NCI-H748 (cell line): ENCODE measurements at regions not wholly inside any gene's neighbourhood (a gene's known extent, or its start where the extent isn't known, plus 50 kb on each side); places are given as distances from the start of the nearest gene placed in this dataset.
A peak's percentile ranks its signal among the peaks of the same experiment; 100 is the strongest.
"Not testable (repeated sequence)": the region's sequence is repeated elsewhere in the genome, so short reads cannot be mapped to it uniquely, and the experiment has no call there.

ENCODE experiments used
- DNase-seq: peaks from one replicate; lab custom pipeline; 2025; ENCODE audit not compliant: unreplicated experiment; lab: John Stamatoyannopoulos, UW

DNA sequence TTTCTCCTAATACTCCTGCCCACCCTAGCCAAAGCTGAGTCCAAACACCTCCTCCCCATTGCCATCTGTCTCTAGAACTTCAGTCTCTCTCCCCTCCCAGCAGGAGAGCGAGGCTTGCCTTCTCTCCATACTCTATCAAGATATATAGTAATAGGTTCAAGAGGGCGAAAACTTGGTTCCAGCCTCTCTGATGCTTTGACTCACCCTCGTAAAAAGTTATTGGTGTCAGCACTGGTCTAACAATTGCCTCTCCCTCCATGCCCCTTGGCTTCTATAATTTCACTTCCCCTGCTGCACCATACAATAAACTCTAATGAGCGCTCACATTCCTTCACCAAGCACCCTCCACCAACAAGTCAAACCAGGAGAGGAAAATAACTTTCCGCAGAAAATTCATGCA lies 797.3 kb downstream of the BCL11A start:
- DNase-seq, result no peak

DNA sequence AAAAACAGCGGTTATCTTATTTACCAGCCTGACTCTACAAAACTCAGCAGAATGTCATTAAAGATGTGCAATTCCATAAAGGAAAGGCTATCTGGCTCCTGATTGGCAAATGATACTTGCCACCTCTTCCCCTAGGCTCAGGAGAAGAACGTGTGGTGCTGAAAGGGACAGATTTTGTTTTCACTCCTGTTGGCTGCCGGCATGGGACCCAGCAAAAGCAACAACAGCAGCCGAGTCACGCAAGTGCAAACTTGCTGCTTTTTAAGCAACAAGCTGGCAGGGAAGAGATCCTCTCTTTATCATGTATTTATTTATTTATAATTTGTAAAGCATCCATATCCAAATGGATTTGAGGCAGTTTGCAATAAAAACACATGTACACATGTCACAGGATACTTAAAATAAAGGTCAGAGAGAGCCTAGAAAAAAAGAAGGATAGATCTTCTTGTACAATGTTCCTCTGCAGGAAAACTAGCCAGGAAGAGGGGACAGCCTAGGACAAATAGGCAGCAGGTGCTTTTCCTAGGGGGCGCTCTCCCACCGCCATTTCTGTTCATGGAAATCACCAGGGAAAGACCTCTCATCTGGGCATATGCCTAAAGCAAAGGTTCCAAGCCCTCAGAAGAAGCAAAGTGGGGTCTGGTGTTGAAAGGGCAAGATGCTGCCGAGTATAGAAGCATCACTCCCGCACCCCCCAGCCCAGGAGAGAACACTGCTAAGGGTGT lies 799.3 kb downstream of the BCL11A start:
- DNase-seq, result peak; percentile 33

DNA sequence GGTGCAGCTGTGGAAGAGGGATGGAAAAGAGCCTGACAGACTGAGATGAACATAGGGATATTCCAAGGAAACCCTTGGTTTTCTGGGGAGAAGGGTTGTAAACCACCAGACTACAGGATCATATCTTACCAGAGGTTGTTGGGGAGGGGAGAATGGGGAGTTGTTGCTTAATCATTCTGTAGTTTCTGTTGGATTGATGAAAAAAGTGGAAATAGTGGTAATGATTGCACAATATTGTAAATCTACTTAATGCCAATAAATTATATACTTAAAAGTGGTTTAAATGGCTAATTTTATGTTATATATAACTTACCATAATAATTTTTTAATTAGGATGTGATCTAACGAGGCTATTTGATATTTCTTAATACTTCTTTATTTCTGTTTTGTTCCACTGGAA lies 800.9 kb downstream of the BCL11A start:
- no peak for DNase-seq

DNA sequence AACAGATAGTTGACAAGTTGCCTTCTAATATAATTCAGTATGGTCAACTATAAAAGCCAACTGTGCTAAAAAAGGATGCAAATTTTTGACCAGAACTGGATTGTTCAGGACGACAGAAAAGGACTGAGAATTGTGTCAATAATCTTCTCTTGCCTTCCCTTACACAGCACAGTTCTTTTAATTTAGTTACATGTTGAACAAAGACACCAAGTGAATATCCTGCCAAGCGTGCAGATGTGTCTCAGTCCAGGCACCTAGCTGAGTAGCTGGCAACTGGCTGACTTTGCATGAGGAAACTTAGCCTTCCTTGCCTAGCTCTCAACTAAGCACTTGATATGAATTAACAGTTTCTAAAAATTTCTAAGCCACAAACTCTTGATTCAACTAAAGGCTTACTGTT lies 801.4 kb downstream of the BCL11A start:
- DNase-seq, result no peak

DNA sequence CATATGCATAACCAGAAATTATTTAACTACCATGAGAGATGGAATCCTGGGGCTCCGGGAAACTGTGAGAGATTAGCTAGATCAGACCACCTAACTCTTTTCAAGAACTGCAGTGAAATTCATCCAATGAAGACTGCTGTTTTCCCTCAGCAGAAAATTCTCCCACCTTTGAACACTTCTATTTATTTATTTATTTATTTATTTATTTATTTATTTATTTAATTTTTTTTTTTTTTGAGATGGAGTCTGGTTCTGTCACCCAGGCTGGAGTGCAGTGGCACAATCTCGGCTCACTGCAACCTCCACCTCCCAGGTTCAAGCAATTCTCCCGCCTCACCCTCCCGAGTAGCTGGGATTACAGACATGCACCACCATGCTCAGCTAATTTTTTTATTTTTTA lies 802.2 kb downstream of the BCL11A start:
- not testable (repeated sequence) for DNase-seq

DNA sequence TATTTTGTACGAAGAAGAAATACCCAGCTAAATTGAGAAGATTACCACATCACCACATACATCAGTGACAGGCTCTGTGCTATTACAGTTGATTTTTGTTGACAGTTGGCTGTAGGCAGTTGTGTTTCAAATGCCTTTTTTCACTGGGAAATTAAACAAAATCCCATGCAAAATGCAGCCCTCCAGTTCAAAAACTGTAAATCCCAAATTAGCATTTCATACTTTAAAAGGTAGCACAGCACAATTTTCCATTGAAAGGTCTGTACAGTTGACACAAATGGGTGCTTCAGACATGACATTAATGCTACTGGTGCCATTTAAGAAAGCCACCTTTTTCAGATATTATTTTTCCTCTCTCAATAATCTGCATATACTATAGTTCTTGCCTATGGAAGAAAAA lies 807.2 kb downstream of the BCL11A start:
- DNase-seq, result no peak

DNA sequence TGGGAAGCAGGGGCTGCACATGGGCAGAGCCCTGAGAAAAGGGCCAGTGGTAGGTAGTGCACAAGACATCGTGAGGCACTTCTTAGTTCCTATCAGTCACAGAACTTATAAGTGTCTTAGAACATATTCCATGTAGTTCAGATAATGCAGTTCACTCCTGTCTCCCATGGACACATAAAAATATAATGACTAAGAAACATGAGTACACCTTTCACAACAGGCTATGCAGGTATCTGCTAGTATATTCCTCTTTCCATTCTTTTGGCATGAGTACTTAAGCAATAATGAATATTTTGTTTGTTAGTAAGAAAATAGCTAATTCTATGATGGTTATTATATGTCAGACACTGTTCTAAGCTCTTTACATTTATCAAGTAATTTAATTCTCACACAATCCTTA lies 808.4 kb downstream of the BCL11A start:
- no peak for DNase-seq

DNA sequence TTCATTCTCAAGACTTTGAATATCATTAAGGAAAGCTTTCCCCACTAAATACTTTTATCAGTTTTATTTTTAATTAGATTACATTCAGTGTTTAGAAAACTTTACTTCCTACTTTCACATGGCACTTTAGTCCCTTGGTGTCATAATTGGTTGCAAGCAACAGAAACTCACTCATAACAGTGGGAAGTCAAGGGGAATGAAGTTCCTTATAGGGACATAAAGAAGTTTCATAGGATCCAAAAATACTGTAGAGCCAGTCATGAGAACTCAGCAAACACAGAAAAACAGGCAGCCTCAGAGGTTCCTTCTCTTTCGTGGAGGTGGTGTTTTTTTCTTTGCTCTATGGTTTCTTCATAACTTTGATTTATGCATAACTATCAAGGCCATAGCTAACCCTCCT lies 809.0 kb downstream of the BCL11A start:
- no peak for DNase-seq

DNA sequence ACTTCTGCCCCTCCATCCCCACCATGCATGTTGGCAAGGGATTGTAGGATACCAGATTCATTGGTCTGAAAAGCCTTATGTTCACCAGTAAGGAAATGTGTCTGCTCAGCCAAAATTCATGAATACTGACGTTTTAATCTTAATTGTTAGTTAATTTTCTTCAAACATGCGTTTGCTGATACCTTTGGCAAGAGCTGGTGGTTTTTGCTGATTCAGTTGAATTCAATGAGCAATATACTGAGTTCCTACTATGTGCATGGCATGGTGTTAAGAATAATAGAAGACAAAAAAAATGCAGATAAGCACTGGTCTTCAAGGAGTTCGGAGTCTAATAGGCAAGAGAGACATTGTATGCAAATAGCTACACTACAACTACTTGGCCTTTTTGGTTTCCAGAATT lies 811.6 kb downstream of the BCL11A start:
- DNase-seq, result no peak

DNA sequence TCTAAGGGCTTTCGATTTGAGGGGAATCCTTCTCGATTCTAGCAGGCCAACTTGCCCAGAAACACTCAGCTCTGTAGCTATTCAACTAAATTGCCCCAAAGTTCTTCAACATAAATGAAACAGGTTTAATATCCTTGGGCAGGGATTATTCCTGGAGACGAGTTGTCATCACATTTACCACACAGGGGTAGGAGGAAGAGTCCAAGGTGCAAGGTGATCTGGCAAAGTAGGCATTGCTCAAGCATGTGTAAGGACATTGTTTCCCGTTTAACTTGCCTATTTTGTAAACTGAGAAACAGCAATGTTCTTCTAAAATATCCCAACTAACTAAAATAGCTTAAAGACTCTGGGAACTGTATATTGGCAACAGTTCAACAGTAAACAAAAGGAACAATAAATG lies 814.3 kb downstream of the BCL11A start:
- DNase-seq, result no peak

DNA sequence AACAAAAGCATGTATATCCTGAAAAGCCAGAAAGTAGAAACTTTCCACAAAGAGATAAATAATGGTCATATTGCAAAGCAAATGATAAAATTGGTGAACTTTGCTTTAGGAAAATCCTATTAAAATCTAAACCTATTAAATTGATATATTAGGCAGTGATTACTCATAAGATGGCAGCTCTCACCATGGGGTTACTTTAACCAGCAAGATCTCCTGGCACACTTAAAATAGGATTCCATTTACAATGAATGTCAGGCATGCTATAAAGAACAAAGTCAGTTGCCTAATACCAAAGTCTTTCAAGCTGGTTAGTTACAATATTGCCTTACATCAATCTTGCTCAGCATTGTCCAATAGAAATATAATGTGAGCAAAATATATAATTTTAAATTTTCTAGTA lies 816.2 kb downstream of the BCL11A start:
- no peak for DNase-seq

DNA sequence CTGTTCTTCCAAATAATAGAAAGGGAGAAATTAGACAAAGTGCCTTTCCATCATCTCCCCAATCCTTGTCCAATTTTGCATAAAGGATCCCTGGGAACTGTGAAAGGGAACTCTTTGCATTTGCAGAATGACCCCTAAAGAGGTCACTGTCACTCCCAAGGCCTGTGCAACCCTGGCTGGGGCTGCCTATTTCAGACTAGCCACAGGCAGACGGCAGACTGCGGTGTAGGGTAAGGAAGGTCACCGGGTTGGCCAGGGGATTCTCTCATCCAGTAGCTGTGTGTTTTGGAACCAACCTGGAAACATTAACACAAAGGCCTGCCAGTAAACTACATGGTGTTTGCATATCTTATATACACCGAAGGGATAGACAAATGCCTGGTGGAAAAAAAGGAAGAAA lies 818.7 kb downstream of the BCL11A start:
- peak; percentile 76 for DNase-seq

DNA sequence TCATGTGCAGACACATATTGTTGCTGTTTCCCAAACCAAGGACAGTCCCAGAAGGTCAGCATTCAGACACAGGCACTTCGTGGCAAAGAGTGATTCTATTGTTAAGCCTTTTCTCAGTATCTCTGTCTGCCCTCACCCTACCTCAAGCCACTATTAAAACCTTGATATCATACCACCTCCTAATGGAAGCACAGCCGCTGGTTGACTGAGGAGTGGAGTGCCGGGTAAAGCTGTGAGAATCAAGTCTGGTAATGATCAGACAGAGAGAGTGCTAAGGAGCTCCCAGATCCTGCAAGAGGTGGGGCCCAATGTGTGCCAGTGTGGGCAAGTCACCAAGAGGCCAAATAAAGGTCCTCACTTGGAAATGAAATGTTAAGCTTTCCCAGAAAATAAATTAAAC lies 819.5 kb downstream of the BCL11A start:
- no peak for DNase-seq

DNA sequence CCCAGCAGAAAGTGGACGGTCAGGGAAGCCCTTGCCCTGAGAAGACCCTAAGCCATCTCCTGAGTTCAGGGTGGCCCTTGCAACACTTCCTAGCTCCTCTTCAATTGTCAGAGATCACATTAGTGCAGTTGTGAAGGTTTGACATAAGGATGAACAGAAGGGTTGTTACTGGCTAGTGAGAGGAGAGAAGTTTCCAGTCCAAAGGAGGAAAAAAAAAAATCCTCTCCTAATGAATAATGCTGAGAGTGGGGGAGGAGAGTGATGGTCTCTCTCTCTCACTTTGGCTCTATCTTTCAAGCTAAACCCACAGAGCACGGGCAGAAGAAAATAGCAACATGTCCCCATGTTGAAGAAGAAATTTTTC lies 819.9 kb downstream of the BCL11A start:
- no peak for DNase-seq

DNA sequence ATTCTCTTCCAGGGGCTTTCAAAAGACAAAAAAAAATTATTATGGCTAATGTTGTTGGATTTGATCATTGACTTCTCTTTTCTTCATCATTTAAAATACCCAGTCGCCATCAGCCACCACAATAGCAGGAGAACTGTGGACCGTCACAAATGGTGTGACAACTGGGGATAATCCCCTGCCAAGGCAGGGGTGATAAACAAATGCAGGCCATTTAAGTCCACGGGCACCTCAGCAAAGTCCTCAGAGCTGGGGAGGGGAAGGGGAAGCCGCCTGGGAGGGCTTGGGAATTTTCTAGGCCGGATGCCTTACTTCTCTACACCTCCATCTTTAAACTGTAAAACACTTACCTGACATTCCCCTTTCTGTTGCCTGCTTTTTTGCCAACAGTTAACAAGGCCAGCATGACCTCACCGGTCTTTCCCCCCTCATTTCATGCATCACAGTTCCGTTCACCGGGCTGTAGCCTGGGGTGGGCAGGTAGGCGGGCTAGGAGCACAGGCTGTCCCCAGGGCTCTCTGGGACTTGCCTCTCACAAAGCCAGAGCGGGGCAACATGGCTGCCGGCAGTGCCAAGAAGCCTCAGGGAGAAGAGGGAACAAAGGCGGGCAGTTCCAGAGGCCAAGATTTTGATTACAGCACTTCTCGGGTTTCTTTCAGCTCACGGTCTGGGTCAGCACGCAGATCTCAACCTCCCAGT lies 820.4 kb downstream of the BCL11A start:
- no peak for DNase-seq

DNA sequence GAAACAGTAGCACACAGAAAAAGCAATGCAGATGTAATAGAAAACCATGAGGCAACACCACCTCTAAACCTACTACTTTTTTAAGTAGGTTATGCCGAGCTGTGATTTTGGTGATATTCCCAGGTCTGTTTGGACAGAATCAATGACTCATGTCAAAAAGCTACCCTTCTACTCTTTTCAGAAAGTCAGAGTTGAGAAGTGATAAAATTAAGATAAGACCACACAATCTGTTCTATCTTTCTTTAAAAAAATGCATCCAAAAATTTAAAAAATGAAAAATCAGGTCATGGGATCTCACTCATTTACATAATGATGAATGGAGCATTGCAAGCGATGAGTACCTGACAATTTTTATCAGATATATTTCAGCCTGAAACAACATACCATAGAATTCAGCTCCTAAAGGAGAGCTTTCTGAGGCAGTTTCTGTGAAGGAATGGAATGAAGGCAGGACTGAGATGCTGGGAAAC lies 826.3 kb downstream of the BCL11A start:
- DNase-seq, result no peak

DNA sequence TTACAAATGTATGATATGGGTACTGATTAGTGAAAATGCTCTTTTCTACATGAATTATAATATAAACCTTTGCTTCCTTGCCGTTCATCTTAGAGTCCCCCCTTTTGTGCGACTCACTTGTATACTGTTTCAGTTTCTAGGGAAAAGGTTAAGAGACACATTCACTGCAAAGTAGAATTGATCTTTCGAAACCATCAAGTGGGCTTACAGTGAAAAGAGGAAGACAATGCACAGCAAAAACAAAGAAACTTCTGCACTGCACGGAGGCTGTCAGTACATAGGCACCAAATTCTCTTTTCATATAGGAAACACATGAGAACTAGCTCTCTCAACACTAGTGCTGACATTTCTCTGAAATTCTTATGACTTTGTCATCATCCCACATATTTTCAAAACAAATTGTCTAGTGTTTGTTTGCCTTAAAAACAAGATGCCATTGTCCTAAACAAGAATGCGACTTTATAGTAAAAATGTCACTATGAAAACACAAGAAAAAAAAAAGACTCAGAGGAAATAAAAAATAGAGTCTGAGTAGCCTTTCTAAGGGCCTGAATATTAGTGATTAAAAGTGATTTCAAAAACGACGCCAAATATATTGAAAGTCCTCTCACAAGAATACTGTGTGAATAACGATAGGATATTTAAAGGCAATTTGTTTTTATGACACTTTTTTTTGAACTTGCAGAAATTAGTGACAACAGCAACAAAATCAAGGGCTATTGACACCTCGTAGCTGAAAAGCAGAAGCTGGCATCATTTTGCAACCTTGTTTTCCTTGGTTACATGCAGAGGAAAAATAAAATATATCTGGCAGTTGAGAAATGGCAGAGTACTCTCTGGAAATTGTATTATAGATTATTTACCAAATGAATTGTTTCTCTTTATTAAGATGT lies 827.0 kb downstream of the BCL11A start:
- DNase-seq, result no peak

DNA sequence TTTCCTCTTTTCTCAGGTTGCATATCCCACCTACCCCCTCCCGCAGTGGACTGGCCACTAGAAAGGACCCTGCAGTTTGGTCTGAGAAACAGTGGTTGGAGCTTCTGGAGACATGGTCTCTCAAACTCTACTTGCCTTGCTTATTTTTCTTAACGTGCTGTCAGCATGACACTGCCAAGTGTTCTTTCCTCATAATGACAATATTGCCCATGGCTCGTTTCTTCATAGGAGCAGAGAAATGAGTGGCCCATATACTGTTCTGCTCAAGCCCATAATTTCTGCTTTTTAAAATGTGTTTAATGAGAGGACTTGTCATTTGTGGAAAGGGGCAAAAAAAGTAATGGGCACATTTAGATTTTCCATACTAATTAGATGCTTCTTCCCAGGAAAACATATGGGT lies 828.7 kb downstream of the BCL11A start:
- no peak for DNase-seq

DNA sequence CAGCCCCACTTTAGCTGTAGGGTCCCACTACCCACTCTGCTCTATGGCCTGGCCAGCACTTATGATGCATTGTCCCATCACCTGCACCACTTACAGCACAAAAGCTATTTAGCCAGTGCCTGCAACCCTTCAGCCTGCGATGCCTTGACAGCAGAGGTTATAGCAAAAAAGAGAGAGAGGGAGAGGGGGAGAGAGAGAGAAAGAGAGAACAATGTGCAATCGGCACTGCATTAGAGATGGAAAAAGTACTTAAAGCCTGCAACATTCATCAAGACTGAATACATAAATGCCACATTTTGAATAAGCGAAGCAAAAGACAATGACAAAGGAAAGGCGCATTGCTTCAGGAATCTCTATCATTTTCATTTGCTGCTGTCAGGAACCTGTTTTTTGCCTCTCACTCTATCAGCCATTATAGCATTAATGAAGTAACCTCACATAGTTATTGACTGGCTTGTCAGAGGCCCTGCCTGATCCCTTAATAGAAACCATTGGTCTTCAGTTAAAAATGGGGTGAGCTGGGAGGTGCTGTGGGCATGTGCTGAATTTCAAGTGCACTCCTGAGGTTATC lies 833.1 kb downstream of the BCL11A start:
- DNase-seq, result no peak

DNA sequence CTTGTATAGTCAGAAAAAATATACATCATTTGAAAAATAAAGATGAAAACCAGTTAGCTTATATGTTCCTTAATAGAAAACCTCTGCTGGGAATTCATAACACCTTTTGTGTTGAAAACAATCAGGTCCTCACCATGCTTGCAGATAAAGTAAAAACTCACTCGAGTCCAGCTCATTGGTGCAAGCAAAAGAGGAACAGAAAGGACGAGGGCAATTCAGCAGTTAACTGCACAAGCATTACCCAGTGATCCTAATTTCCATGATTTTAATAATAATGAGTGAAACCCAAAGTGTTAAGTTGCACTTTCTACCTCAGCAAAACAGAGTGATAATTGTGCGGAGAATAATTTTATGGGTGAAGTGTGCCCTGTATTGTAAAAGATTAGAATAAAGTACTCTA lies 839.9 kb downstream of the BCL11A start:
- no peak for DNase-seq

DNA sequence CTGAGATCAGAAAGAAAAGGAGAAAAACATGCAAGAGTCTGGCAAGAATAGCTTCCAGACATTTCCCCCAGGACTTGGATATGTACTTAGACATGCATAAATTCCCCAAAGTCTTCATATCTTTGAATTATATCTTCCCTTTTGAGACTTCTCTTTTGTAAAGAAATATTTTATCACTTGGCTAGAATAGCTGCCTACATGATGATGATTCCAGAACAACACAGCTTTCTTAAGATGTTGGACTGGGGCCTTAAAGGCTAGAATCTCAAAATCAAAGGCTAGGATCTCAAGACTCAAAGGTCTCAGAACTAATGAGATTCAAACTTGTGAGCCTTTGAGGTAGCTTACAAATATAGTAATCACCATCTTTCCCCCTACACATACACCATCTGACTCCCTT lies 842.3 kb downstream of the BCL11A start:
- no peak for DNase-seq

DNA sequence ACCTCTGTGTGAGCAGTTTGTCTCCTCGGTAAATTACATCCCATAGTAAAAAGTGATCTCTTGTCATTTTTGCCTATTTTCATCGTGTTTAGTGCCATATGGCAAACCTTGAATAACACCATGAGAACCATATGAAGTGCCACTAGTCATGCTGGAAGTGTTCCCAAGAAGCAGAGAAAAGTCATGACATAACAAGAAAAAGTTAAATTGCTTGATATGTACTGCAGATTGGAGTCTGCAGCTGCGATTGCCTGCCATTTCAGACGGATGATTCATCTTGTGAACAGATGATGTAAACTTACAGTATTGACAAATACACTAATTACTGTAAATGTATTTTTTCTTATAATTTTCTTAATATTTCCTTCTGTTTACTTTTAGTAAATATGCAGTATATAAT lies 846.7 kb downstream of the BCL11A start:
- no peak for DNase-seq
